GM12878 (cell line): ENCODE measurements at regions not wholly inside any gene's neighbourhood (a gene's known extent, or its start where the extent isn't known, plus 50 kb on each side); places are given as distances from the start of the nearest gene placed in this dataset.

ENCODE experiments used
- ATAC-seq: fragments of 200-7000 bp; cut with Tn5 transposase; 3 replicates; pipeline ENCODE4 v1.9.1; 2020; ENCODE audit warnings: mild to moderate bottlenecking, moderate library complexity
- BruUV-seq: library from RNA; stranded (reverse); fragments of 400-500 nt; replicated peaks from 2 replicates; lab custom pipeline; 2021; lab: Mats Ljungman, UMichigan
- CTCF ChIA-PET: fragments of 300-600 bp; sonication (Branson Sonifier 250); formaldehyde crosslinking; extraction: SDS; loops from one replicate; lab custom pipeline; 2021; ENCODE audit warnings: inconsistent platforms; lab: Yijun Ruan, JAX
- POLR2A ChIA-PET: fragments of 350-600 bp; formaldehyde crosslinking; extraction: SDS; loops from one replicate; lab custom pipeline; 2021; ENCODE audit warnings: inconsistent platforms; lab: Charles Lee
- RAD21 ChIA-PET: fragments of 300-600 bp; sonication (Branson Sonifier 250); formaldehyde crosslinking; loops from one replicate; lab custom pipeline; 2023; ENCODE audit warnings: antibody characterized with exemption; ENCODE audit not compliant: unreplicated experiment; lab: Charles Lee
- SMC1A ChIA-PET: fragments of 300-600 bp; sonication (Branson Sonifier 250); formaldehyde crosslinking; loops from one replicate; lab custom pipeline; 2023; ENCODE audit not compliant: unreplicated experiment, uncharacterized antibody; lab: Charles Lee
- DNase-seq: peaks from one replicate; pipeline ENCODE4 v3.0.0-alpha.2; 2011; ENCODE audit warnings: low read depth, low spot score
- FAIRE-seq: peaks from 3 replicates; lab custom pipeline; 2011; peaks lifted over from hg19 to GRCh38; lab: Jason Lieb, UNC
- H2AFZ ChIP-seq: 2 replicates; pipeline ENCODE4 v1.6.0; 2011; ENCODE audit warnings: low read depth, low read length, control low read depth; ENCODE audit not compliant: control insufficient read depth
- H3K27ac ChIP-seq: 2 replicates; pipeline ENCODE4 v1.5.1; 2011; ENCODE audit warnings: control low read depth; ENCODE audit not compliant: control insufficient read depth, insufficient read depth
- H3K27me3 ChIP-seq, 2 experiments: replicated peaks in 1 of 2; 2 replicates each; pipeline versions ENCODE4 v1.6.0 to v1.6.1; 2011; ENCODE audit warnings: low read length in 1 of 2; ENCODE audit not compliant: control insufficient read depth in 2 of 2, insufficient read depth in 2 of 2
- H3K36me3 ChIP-seq, 2 experiments: 2 replicates each; pipeline ENCODE4 v1.5.1; 2011; ENCODE audit warnings: low read length in 1 of 2; ENCODE audit not compliant: control insufficient read depth in 2 of 2, insufficient read depth in 2 of 2
- H3K4me1 ChIP-seq: 2 replicates; pipeline ENCODE4 v1.6.1; 2011; ENCODE audit warnings: mild to moderate bottlenecking, low read length, moderate library complexity, mixed read lengths; ENCODE audit not compliant: control insufficient read depth, insufficient read depth
- H3K4me2 ChIP-seq: 2 replicates; pipeline ENCODE4 v1.6.0; 2011; ENCODE audit warnings: control low read depth; ENCODE audit not compliant: control insufficient read depth, insufficient read depth
- H3K4me3 ChIP-seq: fragments of 200-600 bp; sonication (generic); 2 replicates; pipeline ENCODE4 v1.5.1; 2016
- H3K79me2 ChIP-seq: 2 replicates; pipeline ENCODE4 v1.6.0; 2011; ENCODE audit warnings: low read length; ENCODE audit not compliant: control insufficient read depth, insufficient read depth
- H3K9ac ChIP-seq: 2 replicates; pipeline ENCODE4 v1.8.0; 2011; ENCODE audit warnings: low read length, control low read depth, mixed read lengths; ENCODE audit not compliant: control insufficient read depth, insufficient read depth
- H3K9me3 ChIP-seq: replicated peaks from 3 replicates; pipeline ENCODE4 v1.5.1; 2011; ENCODE audit warnings: mild to moderate bottlenecking, low read length; ENCODE audit not compliant: control insufficient read depth, insufficient read depth
- H4K20me1 ChIP-seq: 2 replicates; pipeline ENCODE4 v1.6.0; 2011; ENCODE audit not compliant: control insufficient read depth, insufficient read depth
- ATF7 ChIP-seq: fragments of 450-650 bp; IDR thresholded peaks from 2 replicates; pipeline ENCODE4 v1.6.1; 2016; ENCODE audit warnings: low read depth, mild to moderate bottlenecking
- CBFB ChIP-seq: IDR thresholded peaks from 2 replicates; pipeline ENCODE4 v1.6.1; 2016; ENCODE audit warnings: antibody characterized with exemption, low read depth
- JUNB ChIP-seq: IDR thresholded peaks from 2 replicates; pipeline ENCODE4 v1.6.1; 2016; ENCODE audit warnings: antibody characterized with exemption, mild to moderate bottlenecking
- NRF1 ChIP-seq: conservative IDR thresholded peaks from 2 replicates; pipeline ENCODE4 v1.6.1; 2011; ENCODE audit warnings: mild to moderate bottlenecking, low read depth, low read length, improper control_type of control experiment
- SMAD1 ChIP-seq: fragments of 450-650 bp; IDR thresholded peaks from 2 replicates; pipeline ENCODE4 v1.6.1; 2018; ENCODE audit warnings: mild to moderate bottlenecking, low read depth; ENCODE audit not compliant: partially characterized antibody
- SMC3 ChIP-seq: IDR thresholded peaks from 2 replicates; pipeline ENCODE4 v1.6.1; 2011; ENCODE audit warnings: low read length, improper control_type of control experiment, borderline replicate concordance
- SPI1 ChIP-seq: IDR thresholded peaks from 2 replicates; pipeline ENCODE4 v1.6.1; 2011; ENCODE audit warnings: low read depth, mild to moderate bottlenecking, low read length, moderate library complexity, borderline replicate concordance; ENCODE audit not compliant: insufficient read depth
- SUPT20H ChIP-seq: IDR thresholded peaks from 2 replicates; pipeline ENCODE4 v1.6.1; 2011; ENCODE audit warnings: low read depth, mild to moderate bottlenecking, low read length, moderate library complexity, borderline replicate concordance; ENCODE audit not compliant: control insufficient read depth
- ZNF217 ChIP-seq: fragments of 450-650 bp; IDR thresholded peaks from 2 replicates; pipeline ENCODE4 v1.6.1; 2017; ENCODE audit warnings: antibody characterized with exemption, mild to moderate bottlenecking
- ZNF622 ChIP-seq: fragments of 450-650 bp; IDR thresholded peaks from 2 replicates; pipeline ENCODE4 v1.6.1; 2017; ENCODE audit warnings: mild to moderate bottlenecking, inconsistent platforms
- ZZZ3 ChIP-seq: IDR thresholded peaks from 2 replicates; pipeline ENCODE4 v1.6.1; 2011; ENCODE audit warnings: low read depth; ENCODE audit not compliant: control insufficient read depth, insufficient read length
- WGBS: methylation state at CpG from one replicate; pipeline ENCODE4 v1.1.6; 2016; ENCODE audit warnings: low lambda C conversion rate; ENCODE audit not compliant: insufficient replicate concordance, insufficient coverage; ENCODE audit errors: missing lambda C conversion rate; 5-methylcytosine and 5-hydroxymethylcytosine counted together
- in situ Hi-C: fragments of 300-500 bp; cut with MboI; formaldehyde crosslinking; loops from 9 replicates; pipeline ENCODE4 v1.14.3; 2018; ENCODE audit warnings: mixed read lengths
- intact Hi-C: fragments of 100-400 bp; cut with micrococcal nuclease; formaldehyde crosslinking; loops from one replicate; pipeline ENCODE4 v1.14.2; 2022; ENCODE audit not compliant: unreplicated experiment
- TF ChIP-seq, protein P1 (sequence below): IDR thresholded peaks from 2 replicates; pipeline ENCODE4 v1.6.1; 2011; ENCODE audit warnings: borderline replicate concordance, low read depth, mild to moderate bottlenecking, moderate library complexity, low read length; ENCODE audit not compliant: insufficient read depth, poor library complexity, severe bottlenecking
- TF ChIP-seq, protein P2 (sequence below): fragments of 450-650 bp; IDR thresholded peaks from 2 replicates; pipeline ENCODE4 v1.6.1; 2017; ENCODE audit warnings: borderline replicate concordance
- TF ChIP-seq, protein P3 (sequence below): fragments of 450-650 bp; IDR thresholded peaks from 2 replicates; pipeline ENCODE4 v1.6.1; 2016; ENCODE audit warnings: mild to moderate bottlenecking, moderate library complexity, borderline replicate concordance

DNA sequence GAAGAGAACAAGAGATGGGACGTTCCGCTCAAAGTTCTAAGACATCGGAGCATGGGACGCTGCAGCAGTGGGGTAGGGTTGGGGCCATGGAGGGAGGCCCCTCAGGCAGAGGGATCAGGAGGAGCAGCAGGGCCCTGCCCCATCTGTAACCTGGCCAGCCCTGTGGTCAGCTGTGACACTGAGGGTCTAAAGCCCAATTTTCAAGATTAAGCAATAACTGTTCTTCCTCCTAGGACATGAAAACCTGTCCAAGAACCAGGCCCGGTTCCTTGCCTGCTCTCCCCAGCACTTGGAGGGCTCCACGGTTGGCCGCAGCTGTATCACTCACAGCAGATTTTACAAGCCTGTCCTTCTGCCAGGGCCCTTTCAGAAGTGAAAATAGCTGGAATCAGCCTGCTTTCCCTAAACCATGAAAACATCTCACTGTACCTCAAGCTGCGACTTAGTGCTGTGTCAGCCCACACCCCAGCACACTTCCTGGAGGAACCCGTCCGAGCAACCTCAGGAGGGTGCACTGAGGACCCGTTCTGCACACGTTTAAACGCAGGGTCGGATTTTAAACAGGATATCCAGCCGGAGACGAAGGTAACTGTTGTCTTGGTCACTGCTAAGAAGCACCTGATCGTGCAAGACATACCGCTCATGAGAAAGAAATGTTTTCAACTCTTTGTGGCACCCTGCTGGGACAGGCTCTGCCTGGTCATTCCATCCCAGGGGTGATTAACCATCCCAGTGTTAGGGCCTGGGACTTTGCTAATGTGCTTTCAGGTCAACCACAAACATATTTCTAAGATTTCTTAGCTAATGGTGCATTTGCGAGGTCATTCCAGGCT, 201.9 kb upstream of the DIO3 start (continued):
- TF ChIP-seq CBFB (no peak), ZNF217 (no peak), ATF7 (no peak), ZNF622 (no peak), ZZZ3 (no peak), NRF1 (no peak)
- TF ChIP-seq, protein P1, sequence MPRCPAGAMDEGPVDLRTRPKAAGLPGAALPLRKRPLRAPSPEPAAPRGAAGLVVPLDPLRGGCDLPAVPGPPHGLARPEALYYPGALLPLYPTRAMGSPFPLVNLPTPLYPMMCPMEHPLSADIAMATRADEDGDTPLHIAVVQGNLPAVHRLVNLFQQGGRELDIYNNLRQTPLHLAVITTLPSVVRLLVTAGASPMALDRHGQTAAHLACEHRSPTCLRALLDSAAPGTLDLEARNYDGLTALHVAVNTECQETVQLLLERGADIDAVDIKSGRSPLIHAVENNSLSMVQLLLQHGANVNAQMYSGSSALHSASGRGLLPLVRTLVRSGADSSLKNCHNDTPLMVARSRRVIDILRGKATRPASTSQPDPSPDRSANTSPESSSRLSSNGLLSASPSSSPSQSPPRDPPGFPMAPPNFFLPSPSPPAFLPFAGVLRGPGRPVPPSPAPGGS = no peak

DNA sequence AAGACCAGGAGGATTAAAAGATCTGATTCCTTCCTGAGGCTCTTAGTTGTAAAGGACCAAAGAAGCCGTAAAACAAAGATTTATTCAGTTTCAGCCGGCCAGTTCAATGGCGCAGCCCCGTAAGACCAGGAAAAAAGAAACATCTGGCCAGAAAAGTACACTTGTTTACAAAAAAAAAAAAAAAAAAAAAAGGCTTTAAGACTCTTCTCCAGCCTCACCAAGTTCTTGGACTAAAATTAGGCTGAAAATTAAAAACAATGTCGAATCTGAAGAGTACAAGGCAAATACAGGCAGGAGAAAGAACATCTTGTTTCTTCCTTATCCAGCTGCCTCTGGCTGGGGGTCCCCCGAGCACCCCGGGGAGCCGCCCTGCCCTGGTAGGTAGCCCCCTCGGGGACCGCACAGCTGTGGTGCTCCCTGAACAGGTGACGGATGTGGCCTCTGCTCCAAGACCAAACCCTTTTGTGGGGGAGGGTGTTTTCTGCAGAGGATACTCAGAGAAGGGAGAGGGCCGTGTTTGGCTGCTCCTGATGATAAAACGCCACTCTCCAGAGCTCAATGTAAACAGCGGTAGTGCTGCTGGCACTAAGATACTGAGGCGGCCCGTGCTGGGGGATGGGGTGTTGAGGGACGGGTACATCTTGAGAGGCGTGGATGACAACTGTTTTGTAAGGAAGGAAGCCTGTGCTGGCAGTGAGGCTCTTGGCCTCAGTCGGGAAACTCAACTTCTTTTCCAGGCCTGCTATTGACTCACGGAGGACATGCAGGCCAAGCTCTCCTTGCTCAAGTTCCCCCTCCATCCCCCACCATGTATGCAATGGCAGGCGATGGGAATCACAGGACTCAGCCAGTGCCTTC, 201.0 kb upstream of the DIO3 start:
- no peak overlapping the region for H3K27ac ChIP-seq
- FAIRE-seq = no peak
- no peaks in the 10 kb centered on the region; the same call in 2 of the 3 replicates for H3K9me3 ChIP-seq
- H3K79me2 ChIP-seq = no peaks in the 10 kb centered on the region
- H2AFZ ChIP-seq = no peak overlapping the region
- no peak for ATAC-seq
- H3K36me3 ChIP-seq = no peaks in the 10 kb centered on the region
- ChIA-PET CTCF (no interaction called here), SMC1A (no interaction called here), POLR2A (no interaction called here), RAD21 (no interaction called here)
- no TSS peak for BruUV-seq
- no peak for DNase-seq
- peaks cover 0 to 1% of the 10 kb centered on the region in 2 experiments; a peak in 2 of 4 replicates for H3K27me3 ChIP-seq
- no peaks in the 10 kb centered on the region for H4K20me1 ChIP-seq
- intact Hi-C loops = no loop called here
- 4% methylated on average over 21 of the region's 21 CpGs for WGBS
- H3K4me2 ChIP-seq = no peak overlapping the region
- H3K9ac ChIP-seq = no peak overlapping the region
- in situ Hi-C loops = no loop called here
- H3K4me3 ChIP-seq = no peak overlapping the region
- no peaks in the 10 kb centered on the region for H3K4me1 ChIP-seq
- TF ChIP-seq, protein P2, sequence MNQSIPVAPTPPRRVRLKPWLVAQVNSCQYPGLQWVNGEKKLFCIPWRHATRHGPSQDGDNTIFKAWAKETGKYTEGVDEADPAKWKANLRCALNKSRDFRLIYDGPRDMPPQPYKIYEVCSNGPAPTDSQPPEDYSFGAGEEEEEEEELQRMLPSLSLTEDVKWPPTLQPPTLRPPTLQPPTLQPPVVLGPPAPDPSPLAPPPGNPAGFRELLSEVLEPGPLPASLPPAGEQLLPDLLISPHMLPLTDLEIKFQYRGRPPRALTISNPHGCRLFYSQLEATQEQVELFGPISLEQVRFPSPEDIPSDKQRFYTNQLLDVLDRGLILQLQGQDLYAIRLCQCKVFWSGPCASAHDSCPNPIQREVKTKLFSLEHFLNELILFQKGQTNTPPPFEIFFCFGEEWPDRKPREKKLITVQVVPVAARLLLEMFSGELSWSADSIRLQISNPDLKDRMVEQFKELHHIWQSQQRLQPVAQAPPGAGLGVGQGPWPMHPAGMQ = no peak
- TF ChIP-seq SMC3 (no peak), SPI1 (no peak), CBFB (no peak), SMAD1 (no peak), SUPT20H (no peak), JUNB (no peak)
- TF ChIP-seq, protein P3, sequence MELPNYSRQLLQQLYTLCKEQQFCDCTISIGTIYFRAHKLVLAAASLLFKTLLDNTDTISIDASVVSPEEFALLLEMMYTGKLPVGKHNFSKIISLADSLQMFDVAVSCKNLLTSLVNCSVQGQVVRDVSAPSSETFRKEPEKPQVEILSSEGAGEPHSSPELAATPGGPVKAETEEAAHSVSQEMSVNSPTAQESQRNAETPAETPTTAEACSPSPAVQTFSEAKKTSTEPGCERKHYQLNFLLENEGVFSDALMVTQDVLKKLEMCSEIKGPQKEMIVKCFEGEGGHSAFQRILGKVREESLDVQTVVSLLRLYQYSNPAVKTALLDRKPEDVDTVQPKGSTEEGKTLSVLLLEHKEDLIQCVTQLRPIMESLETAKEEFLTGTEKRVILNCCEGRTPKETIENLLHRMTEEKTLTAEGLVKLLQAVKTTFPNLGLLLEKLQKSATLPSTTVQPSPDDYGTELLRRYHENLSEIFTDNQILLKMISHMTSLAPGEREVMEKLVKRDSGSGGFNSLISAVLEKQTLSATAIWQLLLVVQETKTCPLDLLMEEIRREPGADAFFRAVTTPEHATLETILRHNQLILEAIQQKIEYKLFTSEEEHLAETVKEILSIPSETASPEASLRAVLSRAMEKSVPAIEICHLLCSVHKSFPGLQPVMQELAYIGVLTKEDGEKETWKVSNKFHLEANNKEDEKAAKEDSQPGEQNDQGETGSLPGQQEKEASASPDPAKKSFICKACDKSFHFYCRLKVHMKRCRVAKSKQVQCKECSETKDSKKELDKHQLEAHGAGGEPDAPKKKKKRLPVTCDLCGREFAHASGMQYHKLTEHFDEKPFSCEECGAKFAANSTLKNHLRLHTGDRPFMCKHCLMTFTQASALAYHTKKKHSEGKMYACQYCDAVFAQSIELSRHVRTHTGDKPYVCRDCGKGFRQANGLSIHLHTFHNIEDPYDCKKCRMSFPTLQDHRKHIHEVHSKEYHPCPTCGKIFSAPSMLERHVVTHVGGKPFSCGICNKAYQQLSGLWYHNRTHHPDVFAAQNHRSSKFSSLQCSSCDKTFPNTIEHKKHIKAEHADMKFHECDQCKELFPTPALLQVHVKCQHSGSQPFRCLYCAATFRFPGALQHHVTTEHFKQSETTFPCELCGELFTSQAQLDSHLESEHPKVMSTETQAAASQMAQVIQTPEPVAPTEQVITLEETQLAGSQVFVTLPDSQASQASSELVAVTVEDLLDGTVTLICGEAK = no peak
